Lower leg skin (tissue), 3 donors: ENCODE measurements at regions not wholly inside any gene's neighbourhood (a gene's known extent, or its start where the extent isn't known, plus 50 kb on each side); places are given as distances from the start of the nearest gene placed in this dataset.

Source experiments
- CTCF ChIP-seq, 3 donors: fragments of 450-650 bp; IDR thresholded peaks; one replicate each; pipeline ENCODE4 v1.5.1; 2016; ENCODE audit warnings: antibody characterized with exemption in 3 of 3, mild to moderate bottlenecking in 3 of 3, moderate library complexity in 2 of 3
- POLR2A ChIP-seq, 2 donors: fragments of 450-650 bp; IDR thresholded peaks; one replicate each; pipeline ENCODE4 v1.6.1; 2016 to 2017; ENCODE audit warnings: antibody characterized with exemption in 2 of 2, mild to moderate bottlenecking in 1 of 2, moderate library complexity in 1 of 2

DNA sequence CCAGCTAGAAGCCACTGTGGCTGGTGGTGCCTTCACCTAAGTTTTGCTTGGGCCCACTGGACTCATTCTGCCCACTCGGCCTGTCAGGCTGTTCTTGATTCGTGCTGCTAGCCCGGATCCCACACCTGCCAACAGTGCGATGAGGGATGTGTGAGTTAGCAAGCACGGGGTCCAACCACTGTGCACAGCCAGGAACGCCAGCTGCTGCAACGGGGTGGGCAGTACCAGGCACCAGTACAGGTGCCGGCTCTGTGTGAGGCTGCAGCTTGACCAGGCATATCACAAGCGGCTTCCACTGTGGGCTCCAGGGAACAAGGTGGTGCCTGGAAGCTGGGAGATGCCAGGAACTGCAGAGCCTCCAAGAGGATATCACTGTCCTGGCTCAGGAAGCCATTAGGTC lies 481.2 kb downstream of the OTOL1 start:
- TF ChIP-seq CTCF (IDR thresholded peaks at IDR 0.05) (no peak), POLR2A (IDR thresholded peaks at IDR 0.05) (no peak)
